Activated CD8-positive, alpha-beta memory T cell treated with anti-CD3 and anti-CD28 coated beads, Interleukin-2, amount 50 U/mL, for 1 hour (primary cell): ENCODE measurements at regions not wholly inside any gene's neighbourhood (a gene's known extent, or its start where the extent isn't known, plus 50 kb on each side); places are given as distances from the start of the nearest gene placed in this dataset.
"Not testable (repeated sequence)": the region's sequence is repeated elsewhere in the genome, so short reads cannot be mapped to it uniquely, and the experiment has no call there.

Experiments
- DNase-seq: peaks from one replicate; pipeline ENCODE4 v3.0.0-alpha.2; 2020; ENCODE audit errors: extremely low read depth

GRCh38 chr5:34266151-34266550, 223.1 kb upstream of the C1QTNF3 start:
- not testable (repeated sequence) for DNase-seq

GRCh38 chr5:34296759-34297158, 253.7 kb upstream of the C1QTNF3 start:
- DNase-seq, result not testable (repeated sequence)

- not testable (repeated sequence) for DNase-seq
Measured at GRCh38 chr5:34329201-34329600, 286.2 kb upstream of the C1QTNF3 start.

- not testable (repeated sequence) for DNase-seq
Measured at GRCh38 chr5:34329611-34330108, 286.6 kb upstream of the C1QTNF3 start.

- not testable (repeated sequence) for DNase-seq
Measured at GRCh38 chr5:34331928-34332454, 289.0 kb upstream of the C1QTNF3 start.

- DNase-seq, result not testable (repeated sequence)
Measured at GRCh38 chr5:34339408-34340001, 296.5 kb upstream of the C1QTNF3 start.

- not testable (repeated sequence) for DNase-seq
Measured at GRCh38 chr5:34354440-34354839, 301.7 kb upstream of the RAI14 start.

GRCh38 chr5:34371417-34371816, 284.7 kb upstream of the RAI14 start:
- DNase-seq, result not testable (repeated sequence)

- not testable (repeated sequence) for DNase-seq
Measured at GRCh38 chr5:34371817-34372216, 284.3 kb upstream of the RAI14 start.

- DNase-seq, result not testable (repeated sequence)
Measured at GRCh38 chr5:34372739-34373138, 283.4 kb upstream of the RAI14 start.

GRCh38 chr5:34377651-34378050, 278.5 kb upstream of the RAI14 start:
- DNase-seq, result not testable (repeated sequence)

GRCh38 chr5:34378498-34378897, 277.6 kb upstream of the RAI14 start:
- DNase-seq, result not testable (repeated sequence)

GRCh38 chr5:34388754-34389153, 267.4 kb upstream of the RAI14 start:
- not testable (repeated sequence) for DNase-seq

GRCh38 chr5:34409373-34409772, 246.8 kb upstream of the RAI14 start:
- DNase-seq, result no peak

- DNase-seq, result no peak
Measured at GRCh38 chr5:34410411-34411139, 245.6 kb upstream of the RAI14 start.

GRCh38 chr5:34411470-34412346, 244.4 kb upstream of the RAI14 start:
- no peak for DNase-seq

GRCh38 chr5:34412736-34413135, 243.4 kb upstream of the RAI14 start:
- no peak for DNase-seq

- no peak for DNase-seq
Measured at GRCh38 chr5:34415559-34416198, 240.4 kb upstream of the RAI14 start.

GRCh38 chr5:34416501-34417008, 239.6 kb upstream of the RAI14 start:
- DNase-seq, result no peak

GRCh38 chr5:34420191-34420590, 235.9 kb upstream of the RAI14 start:
- not testable (repeated sequence) for DNase-seq
